ENCODE measurements at regions not wholly inside any gene's neighbourhood (a gene's known extent, or its start where the extent isn't known, plus 50 kb on each side); places are given as distances from the start of the nearest gene placed in this dataset.

GRCh38 chr18:55838841-55839240 lies 250.8 kb upstream of the TCF4 start:
- no peaks in the 10 kb centered on the region for H3K9me3 ChIP-seq
- H3K27me3 ChIP-seq (replicated peaks; ENCODE audit: control insufficient read depth, insufficient read depth, low read length), result no peaks in the 10 kb centered on the region
- H3K9me3 Mint-ChIP-seq (ENCODE audit: unreplicated experiment), result peaks cover under 1% of the 10 kb centered on the region
- no peaks in the 10 kb centered on the region for H3K36me3 ChIP-seq (ENCODE audit: control insufficient read depth, insufficient read depth, low read length)
- H3K4me1 Mint-ChIP-seq (ENCODE audit: low read depth, unreplicated experiment), result no peaks in the 10 kb centered on the region
- BruUV-seq (replicated peaks), result no TSS peak
- TF ChIP-seq, protein P1, sequence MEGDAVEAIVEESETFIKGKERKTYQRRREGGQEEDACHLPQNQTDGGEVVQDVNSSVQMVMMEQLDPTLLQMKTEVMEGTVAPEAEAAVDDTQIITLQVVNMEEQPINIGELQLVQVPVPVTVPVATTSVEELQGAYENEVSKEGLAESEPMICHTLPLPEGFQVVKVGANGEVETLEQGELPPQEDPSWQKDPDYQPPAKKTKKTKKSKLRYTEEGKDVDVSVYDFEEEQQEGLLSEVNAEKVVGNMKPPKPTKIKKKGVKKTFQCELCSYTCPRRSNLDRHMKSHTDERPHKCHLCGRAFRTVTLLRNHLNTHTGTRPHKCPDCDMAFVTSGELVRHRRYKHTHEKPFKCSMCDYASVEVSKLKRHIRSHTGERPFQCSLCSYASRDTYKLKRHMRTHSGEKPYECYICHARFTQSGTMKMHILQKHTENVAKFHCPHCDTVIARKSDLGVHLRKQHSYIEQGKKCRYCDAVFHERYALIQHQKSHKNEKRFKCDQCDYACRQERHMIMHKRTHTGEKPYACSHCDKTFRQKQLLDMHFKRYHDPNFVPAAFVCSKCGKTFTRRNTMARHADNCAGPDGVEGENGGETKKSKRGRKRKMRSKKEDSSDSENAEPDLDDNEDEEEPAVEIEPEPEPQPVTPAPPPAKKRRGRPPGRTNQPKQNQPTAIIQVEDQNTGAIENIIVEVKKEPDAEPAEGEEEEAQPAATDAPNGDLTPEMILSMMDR (IDR thresholded peaks at IDR 0.05; ENCODE audit: insufficient read depth in 1 of 2, low read depth in 1 of 2, low read length in 1 of 2, severe bottlenecking in 1 of 2, unreplicated experiment in 1 of 2), result no peak
- no peak overlapping the region for H3K4me3 Mint-ChIP-seq (ENCODE audit: unreplicated experiment)
- no peaks in the 10 kb centered on the region for H3K27me3 Mint-ChIP-seq (ENCODE audit: insufficient read depth, unreplicated experiment)
- H3K36me3 Mint-ChIP-seq (ENCODE audit: insufficient read depth, unreplicated experiment), result peaks cover 16% of the 10 kb centered on the region
- intact Hi-C loops (cut with micrococcal nuclease; ENCODE audit: unreplicated experiment), result no loop called here
- ChIA-PET POLR2A (no interaction called here), CTCF (no interaction called here)
- no peaks in the 10 kb centered on the region for H3K4me1 ChIP-seq
- DNase-seq, result no peak
- H3K4me3 ChIP-seq (ENCODE audit: low read depth, low read length), result no peak overlapping the region
- H3K27ac Mint-ChIP-seq (ENCODE audit: unreplicated experiment), result no peak overlapping the region

DNA sequence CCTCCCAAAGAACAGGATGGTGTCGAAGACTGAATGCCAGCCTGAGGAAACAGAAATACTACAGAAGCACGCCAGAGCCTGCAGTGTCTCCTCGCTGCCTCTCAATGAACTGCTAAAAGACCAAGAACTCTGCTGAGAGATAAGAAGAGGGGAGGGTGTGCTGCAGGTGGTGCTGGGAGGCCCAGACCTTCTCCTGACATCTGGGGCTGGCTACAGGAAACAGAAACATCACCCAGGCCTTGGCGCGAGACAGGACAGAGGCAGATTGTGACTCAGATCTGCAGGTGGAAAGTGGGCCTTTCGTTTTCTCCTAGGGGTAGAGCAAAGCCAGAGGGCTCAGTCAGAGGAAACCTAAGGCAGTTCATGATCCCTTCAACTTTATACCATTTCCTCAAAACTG lies 250.3 kb upstream of the TCF4 start:
- TF ChIP-seq, protein P1 (IDR thresholded peaks at IDR 0.05; ENCODE audit: insufficient read depth in 1 of 2, low read depth in 1 of 2, low read length in 1 of 2, severe bottlenecking in 1 of 2, unreplicated experiment in 1 of 2), result no peak
- Histone ChIP-seq H3K4me1 (no peaks in the 10 kb centered on the region), H3K4me3 (ENCODE audit: low read depth, low read length) (no peak overlapping the region), H3K36me3 (ENCODE audit: control insufficient read depth, insufficient read depth, low read length) (no peaks in the 10 kb centered on the region), H3K9me3 (no peaks in the 10 kb centered on the region), H3K27me3 (replicated peaks; ENCODE audit: control insufficient read depth, insufficient read depth, low read length) (no peaks in the 10 kb centered on the region)
- no peak for DNase-seq
- no peaks in the 10 kb centered on the region for H3K27me3 Mint-ChIP-seq (ENCODE audit: insufficient read depth, unreplicated experiment)
- POLR2A ChIA-PET, result no interaction called here
- no TSS peak for BruUV-seq (replicated peaks)
- intact Hi-C loops (cut with micrococcal nuclease; ENCODE audit: unreplicated experiment), result no loop called here
- no peak overlapping the region for H3K27ac Mint-ChIP-seq (ENCODE audit: unreplicated experiment)
- CTCF ChIA-PET, result no interaction called here
- H3K4me3 Mint-ChIP-seq (ENCODE audit: unreplicated experiment), result no peak overlapping the region
- peaks cover 21% of the 10 kb centered on the region for H3K36me3 Mint-ChIP-seq (ENCODE audit: insufficient read depth, unreplicated experiment)
- H3K4me1 Mint-ChIP-seq (ENCODE audit: low read depth, unreplicated experiment), result peaks cover 5% of the 10 kb centered on the region
- peaks cover 6% of the 10 kb centered on the region for H3K9me3 Mint-ChIP-seq (ENCODE audit: unreplicated experiment)

- Mint-ChIP-seq H3K27ac (ENCODE audit: unreplicated experiment) (peak overlapping the region; percentile 70), H3K36me3 (ENCODE audit: insufficient read depth, unreplicated experiment) (peaks cover 19% of the 10 kb centered on the region), H3K4me1 (ENCODE audit: low read depth, unreplicated experiment) (peaks cover 9% of the 10 kb centered on the region), H3K27me3 (ENCODE audit: insufficient read depth, unreplicated experiment) (no peaks in the 10 kb centered on the region), H3K4me3 (ENCODE audit: unreplicated experiment) (no peak overlapping the region), H3K9me3 (ENCODE audit: unreplicated experiment) (peaks cover 9% of the 10 kb centered on the region)
- ChIA-PET CTCF (no interaction called here), POLR2A (no interaction called here)
- peak; percentile 1 to 34 for DNase-seq
- Histone ChIP-seq H3K9me3 (no peaks in the 10 kb centered on the region), H3K36me3 (ENCODE audit: control insufficient read depth, insufficient read depth, low read length) (no peaks in the 10 kb centered on the region), H3K27me3 (replicated peaks; ENCODE audit: control insufficient read depth, insufficient read depth, low read length) (no peaks in the 10 kb centered on the region), H3K4me3 (ENCODE audit: low read depth, low read length) (no peak overlapping the region), H3K4me1 (no peaks in the 10 kb centered on the region)
- intact Hi-C loops (cut with micrococcal nuclease; ENCODE audit: unreplicated experiment), result no loop called here
- BruUV-seq (replicated peaks), result no TSS peak
- TF ChIP-seq, protein P1 (IDR thresholded peaks at IDR 0.05; ENCODE audit: insufficient read depth in 1 of 2, low read depth in 1 of 2, low read length in 1 of 2, severe bottlenecking in 1 of 2, unreplicated experiment in 1 of 2), result no peak
These were observed 245.6 kb upstream of the TCF4 start for GRCh38 chr18:55833543-55833942.

All from Caco-2 (cell line).